ENCODE measurements at regions not wholly inside any gene's neighbourhood (a gene's known extent, or its start where the extent isn't known, plus 50 kb on each side); places are given as distances from the start of the nearest gene placed in this dataset.

DNA sequence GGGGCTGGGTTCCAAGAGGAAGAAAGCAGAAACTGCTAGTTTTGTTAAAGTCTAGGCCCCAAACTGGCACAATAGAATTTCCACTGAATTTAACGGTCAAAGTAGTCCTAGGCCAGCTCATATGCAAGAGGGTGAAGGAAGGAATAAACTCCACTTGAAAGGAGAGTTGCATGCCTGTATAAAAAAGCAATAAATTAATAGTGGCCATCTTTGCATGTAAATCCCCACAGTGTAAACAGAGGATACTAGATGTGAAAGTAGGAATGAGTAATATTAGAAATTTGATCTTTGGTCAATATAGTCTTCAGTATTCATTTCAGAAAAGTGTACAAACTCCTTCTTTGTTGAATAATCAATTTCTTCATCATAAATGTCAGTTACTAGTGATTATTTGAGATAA is 403.1 kb downstream of the TMEM232 start:
- no peak for ATAC-seq
- intact Hi-C loops (cut with micrococcal nuclease), result no loop called here
- Histone ChIP-seq H3K27ac (ENCODE audit: low read depth, low read length) (no peak overlapping the region), H3K4me1 (ENCODE audit: control insufficient read depth in 1 of 2, insufficient read depth in 2 of 2, low read length in 2 of 2) (no peaks in the 10 kb centered on the region), H3K4me3 (replicated peaks in 1 of 2; ENCODE audit: low read depth in 1 of 2, low read length in 2 of 2) (no peak overlapping the region), H4K20me1 (ENCODE audit: insufficient read depth) (no peaks in the 10 kb centered on the region), H3K36me3 (ENCODE audit: control insufficient read depth in 1 of 2, insufficient read depth in 2 of 2, low read length in 2 of 2) (no peaks in the 10 kb centered on the region), H3K4me2 (ENCODE audit: low read length) (no peak overlapping the region), H3K9me2 (ENCODE audit: insufficient read depth) (no peaks in the 10 kb centered on the region), H3K27me3 (ENCODE audit: insufficient read depth, low read length) (no peaks in the 10 kb centered on the region), H3K9me3 (ENCODE audit: control insufficient read depth in 1 of 2, insufficient read depth in 1 of 2, low read depth in 1 of 2, low read length in 2 of 2) (no peaks in the 10 kb centered on the region), H2AFZ (ENCODE audit: low read depth, low read length, poor library complexity, severe bottlenecking) (no peak overlapping the region), H3K79me2 (ENCODE audit: insufficient read depth, low read length) (no peaks in the 10 kb centered on the region), H3K9ac (ENCODE audit: low read length) (no peak overlapping the region)
- TF ChIP-seq, protein P1, sequence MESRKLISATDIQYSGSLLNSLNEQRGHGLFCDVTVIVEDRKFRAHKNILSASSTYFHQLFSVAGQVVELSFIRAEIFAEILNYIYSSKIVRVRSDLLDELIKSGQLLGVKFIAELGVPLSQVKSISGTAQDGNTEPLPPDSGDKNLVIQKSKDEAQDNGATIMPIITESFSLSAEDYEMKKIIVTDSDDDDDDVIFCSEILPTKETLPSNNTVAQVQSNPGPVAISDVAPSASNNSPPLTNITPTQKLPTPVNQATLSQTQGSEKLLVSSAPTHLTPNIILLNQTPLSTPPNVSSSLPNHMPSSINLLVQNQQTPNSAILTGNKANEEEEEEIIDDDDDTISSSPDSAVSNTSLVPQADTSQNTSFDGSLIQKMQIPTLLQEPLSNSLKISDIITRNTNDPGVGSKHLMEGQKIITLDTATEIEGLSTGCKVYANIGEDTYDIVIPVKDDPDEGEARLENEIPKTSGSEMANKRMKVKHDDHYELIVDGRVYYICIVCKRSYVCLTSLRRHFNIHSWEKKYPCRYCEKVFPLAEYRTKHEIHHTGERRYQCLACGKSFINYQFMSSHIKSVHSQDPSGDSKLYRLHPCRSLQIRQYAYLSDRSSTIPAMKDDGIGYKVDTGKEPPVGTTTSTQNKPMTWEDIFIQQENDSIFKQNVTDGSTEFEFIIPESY (IDR thresholded peaks at IDR 0.05; ENCODE audit: extremely low read depth, insufficient replicate concordance, low read length), result no peak
- no peak for TF ChIP-seq YY1 (IDR thresholded peaks at IDR 0.05; ENCODE audit: extremely low read depth, insufficient replicate concordance, low read depth, low read length)
- no peak for TF ChIP-seq CBX3 (IDR thresholded peaks at IDR 0.05; ENCODE audit: low read depth)
- TF ChIP-seq EZH2phosphoT487 (IDR thresholded peaks at IDR 0.05; ENCODE audit: borderline replicate concordance), result no peak
- TF ChIP-seq ELF1 (IDR thresholded peaks at IDR 0.05; ENCODE audit: borderline replicate concordance, low read depth), result no peak
- no peak for TF ChIP-seq SIN3A (IDR thresholded peaks at IDR 0.05; ENCODE audit: low read depth)
- no peak for TF ChIP-seq POLR2AphosphoS5 (IDR thresholded peaks at IDR 0.05; ENCODE audit: low read depth, low read length)
- TF ChIP-seq FOSL1 (IDR thresholded peaks at IDR 0.05; ENCODE audit: low read depth), result no peak
- TF ChIP-seq TCF7L2 (IDR thresholded peaks at IDR 0.05; ENCODE audit: borderline replicate concordance, extremely low read depth, insufficient read depth, insufficient read length), result no peak
- ChIA-PET RAD21 (ENCODE audit: low non-redundant PET in 1 of 2, low total read pairs in 2 of 2, uncharacterized antibody in 2 of 2, unreplicated experiment in 2 of 2) (no interaction called here), CTCF (no interaction called here), POLR2A (no interaction called here)
- no TSS peak for BruUV-seq (replicated peaks)
- no peak for DNase-seq (ENCODE audit: low read depth, low spot score)

DNA sequence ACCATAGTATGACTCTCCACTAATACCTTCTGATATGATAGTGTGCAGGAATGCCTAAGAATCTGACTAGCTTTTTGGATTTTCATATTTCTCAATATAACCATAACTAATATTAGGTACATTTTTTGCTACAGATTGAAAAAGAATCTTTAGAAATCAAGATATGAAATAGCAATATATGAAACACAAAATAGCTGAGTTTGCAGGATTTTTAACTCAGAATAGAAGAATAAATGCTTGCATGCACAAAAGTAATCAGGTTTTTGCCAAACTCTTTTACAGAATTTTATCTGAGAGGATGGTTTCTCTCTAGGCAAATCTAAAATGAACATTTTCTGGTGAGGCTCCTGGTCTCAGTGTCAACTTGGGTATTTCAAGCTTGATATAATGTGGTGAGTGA is 402.6 kb downstream of the TMEM232 start:
- CTCF ChIA-PET, result no interaction called here
- H3K9ac ChIP-seq (ENCODE audit: low read length), result no peak overlapping the region
- no peak overlapping the region for H3K27ac ChIP-seq (ENCODE audit: low read depth, low read length)
- no peaks in the 10 kb centered on the region for H3K79me2 ChIP-seq (ENCODE audit: insufficient read depth, low read length)
- no peaks in the 10 kb centered on the region for H3K27me3 ChIP-seq (ENCODE audit: insufficient read depth, low read length)
- H3K4me1 ChIP-seq (ENCODE audit: control insufficient read depth in 1 of 2, insufficient read depth in 2 of 2, low read length in 2 of 2), result no peaks in the 10 kb centered on the region
- no peak overlapping the region for H3K4me3 ChIP-seq (replicated peaks in 1 of 2; ENCODE audit: low read depth in 1 of 2, low read length in 2 of 2)
- RAD21 ChIA-PET (ENCODE audit: low non-redundant PET in 1 of 2, low total read pairs in 2 of 2, uncharacterized antibody in 2 of 2, unreplicated experiment in 2 of 2), result no interaction called here
- no peak overlapping the region for H3K4me2 ChIP-seq (ENCODE audit: low read length)
- TF ChIP-seq, protein P2, sequence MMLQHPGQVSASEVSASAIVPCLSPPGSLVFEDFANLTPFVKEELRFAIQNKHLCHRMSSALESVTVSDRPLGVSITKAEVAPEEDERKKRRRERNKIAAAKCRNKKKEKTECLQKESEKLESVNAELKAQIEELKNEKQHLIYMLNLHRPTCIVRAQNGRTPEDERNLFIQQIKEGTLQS (IDR thresholded peaks at IDR 0.05), result no peak
- no peak for TF ChIP-seq YY1 (IDR thresholded peaks at IDR 0.05; ENCODE audit: extremely low read depth, insufficient replicate concordance, low read depth, low read length)
- no peak for TF ChIP-seq MAX (IDR thresholded peaks at IDR 0.05)
- H3K36me3 ChIP-seq (ENCODE audit: control insufficient read depth in 1 of 2, insufficient read depth in 2 of 2, low read length in 2 of 2), result no peaks in the 10 kb centered on the region
- POLR2A ChIA-PET, result no interaction called here
- ATAC-seq, result no peak
- no TSS peak for BruUV-seq (replicated peaks)
- H4K20me1 ChIP-seq (ENCODE audit: insufficient read depth), result no peaks in the 10 kb centered on the region
- intact Hi-C loops (cut with micrococcal nuclease), result no loop called here
- no peaks in the 10 kb centered on the region for H3K9me3 ChIP-seq (ENCODE audit: control insufficient read depth in 1 of 2, insufficient read depth in 1 of 2, low read depth in 1 of 2, low read length in 2 of 2)
- H2AFZ ChIP-seq (ENCODE audit: low read depth, low read length, poor library complexity, severe bottlenecking), result no peak overlapping the region
- H3K9me2 ChIP-seq (ENCODE audit: insufficient read depth), result no peaks in the 10 kb centered on the region
- DNase-seq (ENCODE audit: low read depth, low spot score), result no peak
